Mammary epithelial cell (primary cell): ENCODE measurements at regions not wholly inside any gene's neighbourhood (a gene's known extent, or its start where the extent isn't known, plus 50 kb on each side); places are given as distances from the start of the nearest gene placed in this dataset.

ENCODE experiments used
- EZH2 ChIP-seq: IDR thresholded peaks from 2 replicates; pipeline ENCODE4 v1.6.1; 2012; ENCODE audit warnings: low read length, inconsistent platforms, borderline replicate concordance
- TF ChIP-seq, protein P1 (sequence below), 2 donors: IDR thresholded peaks in 1 of 2; conservative IDR thresholded peaks in 1 of 2; 2 replicates each; pipeline ENCODE4 v1.5.1; 2011 to 2012; ENCODE audit warnings: inconsistent platforms in 2 of 2, low read length in 2 of 2, mild to moderate bottlenecking in 2 of 2, control low read depth in 1 of 2, low read depth in 1 of 2; ENCODE audit not compliant: insufficient read depth in 1 of 2; ENCODE audit errors: extremely low read depth in 1 of 2

DNA sequence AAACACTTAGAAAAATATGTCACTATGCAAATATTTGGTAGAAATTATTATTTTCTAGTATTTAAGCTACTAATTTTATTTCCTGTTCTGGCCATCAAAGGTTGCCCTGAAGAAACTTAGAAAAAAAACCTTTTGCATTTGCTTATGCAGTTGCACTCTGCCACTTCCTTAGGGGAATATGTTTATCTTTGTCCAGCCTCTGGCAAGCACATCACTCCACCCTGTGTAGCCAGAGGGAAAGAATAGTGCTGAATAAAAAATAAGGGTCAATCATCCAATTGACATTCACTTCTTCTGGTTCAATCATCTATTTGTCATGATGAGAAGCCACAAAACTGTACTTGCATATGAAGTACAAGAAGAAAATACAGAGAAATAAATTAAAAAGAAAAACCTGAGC is 72.8 kb downstream of the CETN3 start:
- TF ChIP-seq, protein P1, sequence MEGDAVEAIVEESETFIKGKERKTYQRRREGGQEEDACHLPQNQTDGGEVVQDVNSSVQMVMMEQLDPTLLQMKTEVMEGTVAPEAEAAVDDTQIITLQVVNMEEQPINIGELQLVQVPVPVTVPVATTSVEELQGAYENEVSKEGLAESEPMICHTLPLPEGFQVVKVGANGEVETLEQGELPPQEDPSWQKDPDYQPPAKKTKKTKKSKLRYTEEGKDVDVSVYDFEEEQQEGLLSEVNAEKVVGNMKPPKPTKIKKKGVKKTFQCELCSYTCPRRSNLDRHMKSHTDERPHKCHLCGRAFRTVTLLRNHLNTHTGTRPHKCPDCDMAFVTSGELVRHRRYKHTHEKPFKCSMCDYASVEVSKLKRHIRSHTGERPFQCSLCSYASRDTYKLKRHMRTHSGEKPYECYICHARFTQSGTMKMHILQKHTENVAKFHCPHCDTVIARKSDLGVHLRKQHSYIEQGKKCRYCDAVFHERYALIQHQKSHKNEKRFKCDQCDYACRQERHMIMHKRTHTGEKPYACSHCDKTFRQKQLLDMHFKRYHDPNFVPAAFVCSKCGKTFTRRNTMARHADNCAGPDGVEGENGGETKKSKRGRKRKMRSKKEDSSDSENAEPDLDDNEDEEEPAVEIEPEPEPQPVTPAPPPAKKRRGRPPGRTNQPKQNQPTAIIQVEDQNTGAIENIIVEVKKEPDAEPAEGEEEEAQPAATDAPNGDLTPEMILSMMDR (conservative IDR thresholded peaks at IDR 0.05 in 1 of 2, IDR thresholded peaks at IDR 0.05 in 1 of 2; ENCODE audit: extremely low read depth in 1 of 2, insufficient read depth in 1 of 2, low read depth in 1 of 2, low read length in 2 of 2): no peak
- no peak for TF ChIP-seq EZH2
